ENCODE measurements at regions not wholly inside any gene's neighbourhood (a gene's known extent, or its start where the extent isn't known, plus 50 kb on each side); places are given as distances from the start of the nearest gene placed in this dataset.
"Not testable (repeated sequence)": the region's sequence is repeated elsewhere in the genome, so short reads cannot be mapped to it uniquely, and the experiment has no call there.

DNA sequence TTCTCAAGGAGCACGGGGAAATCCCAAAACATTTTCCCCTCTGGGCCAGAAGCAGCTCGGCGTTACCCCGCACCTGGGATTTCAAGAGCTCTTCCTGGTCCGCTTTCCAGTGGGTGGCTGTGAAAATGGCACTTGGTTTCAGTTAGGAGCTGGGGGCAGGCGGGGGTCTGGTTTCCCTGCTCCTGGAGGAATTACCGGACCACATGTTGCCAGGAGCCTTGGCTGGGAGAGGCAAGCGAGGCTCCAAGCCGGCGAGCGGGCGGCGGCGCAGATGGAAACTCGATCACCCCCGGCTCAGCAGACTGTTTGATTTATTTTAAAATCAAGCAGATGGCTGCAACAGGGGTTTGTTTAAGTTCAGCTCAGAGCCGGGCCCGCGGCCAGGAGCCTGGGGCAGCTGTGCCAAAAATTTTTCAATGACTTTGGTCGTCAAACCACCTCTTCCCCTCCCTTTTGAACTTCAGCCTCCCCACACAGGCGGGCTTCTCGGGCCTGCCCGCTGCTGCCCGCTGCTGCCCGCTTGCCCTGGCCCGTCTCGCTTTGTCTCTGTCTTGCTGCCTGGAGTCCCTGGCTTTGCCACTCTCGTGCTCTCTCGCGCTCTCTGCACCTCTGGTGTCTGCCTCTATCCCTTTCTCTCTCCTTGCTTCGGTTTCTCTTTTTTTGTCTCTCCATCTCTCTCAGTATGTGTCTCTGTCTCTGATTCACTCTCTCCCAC is 108.0 kb upstream of the CIBAR2 start:
- DNase-seq (ENCODE audit: low read depth, low spot score) = no peak

- DNase-seq (ENCODE audit: low read depth, low spot score) = no peak
These were observed 108.9 kb upstream of the CIBAR2 start for GRCh38 chr16:85220964-85221731.

DNA sequence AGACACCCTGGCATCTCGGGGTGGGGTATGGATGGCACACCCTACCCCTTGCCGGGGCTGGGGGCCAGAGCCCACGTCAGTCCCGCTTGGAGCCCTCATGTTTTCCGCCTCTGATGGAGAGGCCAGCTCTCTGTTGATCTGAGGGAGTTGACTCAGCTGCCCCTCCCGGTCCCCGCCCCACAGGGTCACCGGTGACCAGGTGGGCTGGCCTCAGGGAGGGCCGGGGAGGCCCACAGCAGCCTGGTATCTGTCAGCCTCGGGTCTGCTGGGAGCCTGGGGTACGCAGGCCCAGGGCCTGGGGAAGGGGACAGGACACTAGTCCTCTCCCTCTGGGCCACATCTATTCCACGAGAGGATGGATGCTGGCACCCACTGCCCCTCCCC is 109.5 kb upstream of the CIBAR2 start:
- no peak for DNase-seq (ENCODE audit: low read depth, low spot score)

DNA sequence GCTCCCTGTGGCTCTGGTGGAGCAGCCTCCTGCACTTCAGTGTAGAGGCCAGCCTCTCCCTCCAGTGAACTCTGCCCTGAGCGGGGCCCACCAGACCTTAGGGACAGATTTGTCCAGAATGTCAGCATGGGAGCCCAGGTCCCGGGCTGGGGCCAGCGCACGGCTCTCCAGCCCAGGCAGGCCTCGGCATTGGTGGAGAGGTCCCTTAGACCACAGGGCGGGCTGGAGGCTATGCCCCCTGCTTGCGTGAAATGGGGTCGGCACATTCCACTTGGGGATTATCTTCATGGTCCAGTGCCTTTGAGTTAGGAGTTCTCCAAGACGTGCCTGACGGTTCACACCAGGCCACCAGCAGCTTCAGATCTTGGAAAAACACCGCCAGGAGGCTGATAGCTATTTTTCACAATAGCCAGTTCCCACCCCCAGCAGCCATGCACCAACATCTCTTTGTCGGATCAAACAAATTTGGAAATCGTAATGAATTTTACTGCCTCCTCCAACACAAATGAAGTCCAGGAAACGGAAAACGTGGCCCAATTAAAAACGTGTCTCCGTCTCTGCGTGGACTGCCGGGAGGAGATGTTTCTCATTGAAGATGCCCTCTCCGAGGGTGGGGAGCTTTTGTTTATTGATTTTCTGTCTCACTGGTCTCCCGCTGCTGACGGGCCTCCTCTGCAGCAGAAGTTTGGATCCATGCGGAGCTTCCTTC is 110.0 kb upstream of the CIBAR2 start:
- no peak for DNase-seq (ENCODE audit: low read depth, low spot score)

DNA sequence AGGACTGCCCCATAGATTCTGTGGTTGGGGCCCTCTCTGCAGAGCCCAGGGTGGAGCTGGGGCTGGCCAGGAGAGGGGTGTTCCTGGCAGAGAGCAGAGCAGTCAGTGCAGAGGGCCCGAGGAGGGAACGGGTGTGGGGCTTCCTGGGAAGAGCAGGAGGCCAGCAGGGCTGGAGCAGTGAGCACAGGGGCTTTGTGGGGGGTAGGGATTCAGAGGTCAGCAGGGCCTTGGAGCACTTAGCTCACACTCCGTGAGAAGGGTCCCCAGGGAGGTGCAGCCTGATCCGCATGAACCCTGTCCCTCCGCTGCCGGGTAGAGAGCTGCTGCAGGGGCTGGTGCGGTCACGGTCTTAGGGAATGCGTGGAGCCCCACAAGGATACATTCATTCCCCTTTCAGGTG is 113.0 kb upstream of the CIBAR2 start:
- DNase-seq (ENCODE audit: low read depth, low spot score) = no peak

- no peak for DNase-seq (ENCODE audit: low read depth, low spot score)
These were observed 113.4 kb upstream of the CIBAR2 start for GRCh38 chr16:85225721-85226120.

DNA sequence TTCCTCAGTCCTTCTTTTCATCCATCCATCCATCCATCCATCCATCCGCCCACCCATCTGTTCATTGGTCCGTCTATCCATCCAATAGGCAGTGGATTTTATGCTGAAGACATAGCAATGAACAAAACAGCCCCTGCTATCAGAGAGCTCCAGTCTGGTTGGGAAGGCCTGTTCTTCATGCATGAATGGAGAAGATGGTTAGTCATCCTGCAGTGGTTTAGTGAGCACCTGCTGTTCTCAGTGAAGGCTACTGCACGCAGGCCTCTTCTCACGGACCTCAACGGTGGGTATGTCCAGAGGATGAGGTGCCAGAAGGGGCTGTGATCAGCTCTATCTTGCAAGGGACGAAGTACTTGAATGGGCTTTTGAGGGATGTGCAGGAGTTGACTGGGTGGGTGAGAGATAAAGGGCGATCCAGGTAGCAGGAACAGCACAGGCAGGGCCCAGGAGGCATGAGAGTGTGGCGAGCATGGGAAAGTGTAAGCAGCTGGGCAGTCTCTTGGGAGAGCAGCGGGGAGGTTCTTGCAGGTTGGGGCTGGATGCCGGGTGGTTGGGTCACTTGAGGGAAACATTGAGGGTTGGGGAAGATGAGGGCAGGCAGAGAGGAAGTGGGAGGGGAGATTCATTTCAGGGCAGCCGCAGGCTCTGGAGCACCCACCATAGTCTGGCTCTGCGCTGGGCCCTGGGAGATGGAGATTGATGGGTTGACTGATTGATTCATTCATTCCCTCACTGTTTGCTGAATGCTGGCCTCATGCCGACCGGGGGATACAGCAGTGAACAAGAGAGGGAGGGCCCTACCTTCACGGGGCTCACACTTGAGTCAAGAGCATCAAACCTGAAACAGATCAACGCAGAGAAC is 115.0 kb upstream of the CIBAR2 start:
- no peak for DNase-seq (ENCODE audit: low read depth, low spot score)

- DNase-seq (ENCODE audit: low read depth, low spot score) = no peak
These were observed 115.9 kb upstream of the CIBAR2 start for GRCh38 chr16:85227946-85228862.

DNA sequence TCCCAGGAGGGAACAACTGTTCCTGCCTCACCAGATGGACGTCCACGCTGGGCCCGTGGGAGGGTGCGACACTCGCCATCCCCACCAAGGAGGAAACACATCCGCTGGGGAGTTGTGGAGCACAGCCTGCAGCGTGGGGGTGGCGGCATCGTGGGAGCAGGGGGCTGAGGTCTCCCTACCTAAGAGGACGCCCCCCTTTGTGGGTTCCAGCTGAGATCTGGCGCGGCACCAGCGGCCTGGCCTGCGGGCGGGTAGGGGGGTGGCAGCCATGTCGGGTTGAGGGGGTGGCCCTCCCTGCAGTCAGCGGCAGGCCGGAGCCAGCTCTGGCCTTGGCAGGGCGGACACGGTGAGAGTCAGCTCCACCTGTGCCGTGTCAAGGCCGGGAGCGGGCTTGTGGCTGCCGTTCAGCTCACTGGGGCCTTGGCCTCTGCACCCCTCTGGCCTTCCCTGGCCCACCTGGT is 116.7 kb upstream of the CIBAR2 start:
- no peak for DNase-seq (ENCODE audit: low read depth, low spot score)

GRCh38 chr16:85229869-85230462 is 117.7 kb upstream of the CIBAR2 start:
- DNase-seq (ENCODE audit: low read depth, low spot score) = no peak

DNA sequence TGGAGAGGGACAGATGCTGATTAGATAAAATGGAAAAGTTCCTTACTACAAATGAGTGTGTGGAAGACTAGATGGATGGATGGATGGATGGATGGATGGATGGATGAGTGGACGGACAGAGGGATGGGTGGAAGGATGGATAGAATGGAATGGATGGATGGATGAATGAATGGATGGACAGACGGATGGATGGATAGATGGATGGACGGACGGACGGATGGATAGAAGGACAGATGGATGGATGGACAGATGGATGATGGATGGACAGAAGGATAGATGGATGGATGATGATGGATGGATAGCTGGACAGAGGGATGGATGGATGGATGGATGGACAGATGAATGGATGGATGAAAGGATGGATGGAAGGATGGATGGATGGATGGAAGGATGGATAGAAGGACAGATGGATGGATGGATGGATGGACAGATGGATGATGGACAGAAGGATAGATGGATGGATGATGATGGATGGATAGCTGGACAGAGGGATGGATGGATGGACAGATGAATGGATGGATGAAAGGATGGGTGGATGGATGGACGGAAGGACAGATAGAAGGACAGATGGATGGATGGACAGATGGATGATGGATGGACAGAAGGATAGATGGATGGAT is 118.6 kb upstream of the CIBAR2 start:
- not testable (repeated sequence) for DNase-seq (ENCODE audit: low read depth, low spot score)

DNA sequence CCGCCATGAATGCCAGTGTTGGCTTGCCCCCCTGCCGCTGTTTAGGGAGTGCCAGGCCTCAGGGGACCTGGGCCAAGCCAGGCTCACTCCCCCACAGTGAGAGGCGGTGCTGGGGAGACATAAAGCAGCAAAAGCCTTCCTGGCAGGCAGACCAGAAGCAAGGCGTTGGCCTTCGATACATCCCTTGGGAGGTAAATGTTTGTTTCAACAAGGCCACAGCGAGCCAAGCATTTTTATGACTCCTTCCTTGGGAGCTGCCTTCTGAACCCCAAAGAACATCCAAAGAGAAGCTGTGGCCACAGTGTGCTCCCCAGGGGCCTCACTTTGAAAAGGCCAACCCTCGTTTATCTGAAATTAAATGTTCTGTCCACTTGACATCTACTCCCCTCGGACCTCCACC is 119.7 kb upstream of the CIBAR2 start:
- no peak for DNase-seq (ENCODE audit: low read depth, low spot score)

GRCh38 chr16:85232369-85233142 is 120.3 kb upstream of the CIBAR2 start:
- DNase-seq (ENCODE audit: low read depth, low spot score) = no peak

- DNase-seq (ENCODE audit: low read depth, low spot score) = no peak
These were observed 121.2 kb upstream of the CIBAR2 start for GRCh38 chr16:85233516-85233915.

DNA sequence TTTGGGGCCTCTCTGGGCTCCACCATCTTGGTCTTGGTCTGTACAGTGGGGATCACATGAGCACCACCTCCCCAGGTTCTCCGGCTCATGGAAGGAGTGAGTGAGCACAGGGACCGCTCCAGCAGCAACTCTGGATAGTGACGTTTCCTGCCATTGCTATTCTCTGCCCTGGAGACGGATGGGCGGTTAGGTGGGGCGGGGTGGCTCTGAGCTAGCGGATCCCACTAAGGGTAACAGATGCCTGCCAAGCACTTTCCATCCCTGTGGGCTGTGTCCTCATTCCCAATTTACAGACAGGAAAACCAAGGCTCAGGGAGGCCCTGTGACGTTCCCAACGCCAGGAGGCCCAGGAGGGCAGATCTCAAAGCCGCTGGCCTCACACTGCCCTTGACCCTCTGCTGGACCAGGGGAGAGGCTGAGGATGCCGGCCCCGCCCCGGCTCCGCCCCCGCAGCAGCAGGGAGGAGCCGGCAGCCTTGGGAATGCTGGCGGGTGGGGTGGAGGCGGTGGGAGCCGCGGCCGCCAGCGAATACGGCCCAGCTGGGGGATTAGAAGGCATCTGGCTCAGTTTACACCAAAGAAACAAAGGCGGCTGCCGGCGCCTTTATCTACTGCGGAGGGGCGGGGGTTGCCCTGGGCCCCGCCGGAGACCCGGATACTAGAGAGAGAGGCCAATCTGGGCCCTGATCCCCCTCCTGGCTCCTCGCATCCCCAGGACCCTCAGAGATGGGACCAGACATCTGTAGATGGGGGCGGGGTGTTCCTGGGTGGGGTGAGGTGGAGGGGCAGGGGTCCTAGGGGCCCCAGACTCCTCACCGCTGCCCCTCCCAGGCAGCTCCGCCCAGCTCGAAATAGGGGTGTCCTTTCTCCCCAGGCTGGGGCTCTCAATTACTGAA is 122.3 kb upstream of the CIBAR2 start:
- DNase-seq (ENCODE audit: low read depth, low spot score) = no peak

DNA sequence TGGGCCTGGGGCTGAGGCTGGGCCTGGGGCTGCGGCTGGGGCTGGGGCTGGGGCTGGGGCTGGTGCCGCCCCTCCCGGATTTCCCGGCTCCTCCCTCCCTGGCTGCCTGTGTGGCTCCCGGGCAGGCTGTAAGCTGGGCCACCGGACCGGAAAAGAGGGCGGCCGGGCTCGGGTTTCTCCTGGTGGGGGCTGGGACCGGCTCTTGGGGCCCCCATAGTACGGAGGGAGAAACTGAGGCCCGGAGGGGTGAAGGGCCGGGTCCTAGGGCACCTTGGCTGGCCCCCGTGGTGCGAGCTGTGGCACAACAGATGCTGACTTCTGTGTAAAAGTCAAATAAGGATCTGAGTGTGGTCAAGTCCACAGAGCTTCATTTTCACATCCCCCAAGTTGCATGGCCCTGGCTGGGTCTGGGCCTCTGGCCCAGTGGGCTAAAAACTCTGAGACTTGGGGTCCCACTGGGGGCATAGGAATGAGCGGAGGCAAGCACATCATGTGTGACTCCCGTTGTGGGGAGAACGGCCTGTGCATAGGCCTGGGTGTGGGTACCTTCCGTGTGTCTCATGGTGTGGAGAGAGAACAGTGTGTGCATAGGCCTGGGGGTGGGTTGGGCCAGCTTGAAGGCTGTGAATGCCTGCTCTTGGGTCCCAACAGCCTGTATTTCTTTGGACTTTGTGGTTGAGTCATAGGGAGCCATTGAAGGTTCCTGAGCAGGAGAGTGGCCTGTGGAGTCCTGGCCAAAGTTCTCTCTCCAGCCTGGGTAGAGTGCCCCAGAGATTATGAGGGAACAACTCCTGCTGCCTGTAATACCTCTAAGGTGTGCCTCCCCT is 123.9 kb upstream of the CIBAR2 start:
- DNase-seq (ENCODE audit: low read depth, low spot score) = no peak

DNA sequence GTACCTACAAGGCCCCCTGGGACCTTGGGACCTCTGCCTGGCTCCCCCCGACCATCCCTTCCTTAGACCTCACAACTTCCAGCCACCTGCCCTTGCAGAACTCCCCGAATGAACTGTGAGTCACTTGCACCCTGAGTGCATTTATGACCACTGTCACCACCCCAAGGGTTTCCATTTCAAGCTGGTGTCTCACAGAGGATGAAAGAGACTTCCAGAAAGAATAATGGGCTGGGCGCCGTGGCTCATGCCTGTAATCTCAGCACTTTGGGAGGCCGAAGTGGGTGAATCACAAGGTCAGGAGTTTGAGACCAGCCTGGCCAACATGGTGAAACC is 124.5 kb upstream of the CIBAR2 start:
- no peak for DNase-seq (ENCODE audit: low read depth, low spot score)
